ENCODE measurements at regions not wholly inside any gene's neighbourhood (a gene's known extent, or its start where the extent isn't known, plus 50 kb on each side); places are given as distances from the start of the nearest gene placed in this dataset.

GRCh38 chr13:79908381-79908780, 427.4 kb downstream of the NDFIP2 start:
- no peaks in the 10 kb centered on the region for H3F3A ChIP-seq (ENCODE audit: insufficient read depth)
- H3K27me3 ChIP-seq (ENCODE audit: low read length) = no peaks in the 10 kb centered on the region
- no peak overlapping the region for H3K4me3 ChIP-seq (ENCODE audit: insufficient read depth, low read length, poor library complexity, severe bottlenecking)
- H3K4me2 ChIP-seq (ENCODE audit: low read depth, low read length, poor library complexity, severe bottlenecking) = no peak overlapping the region
- H3K79me2 ChIP-seq (ENCODE audit: insufficient read depth, low read length) = no peaks in the 10 kb centered on the region
- H3K27ac ChIP-seq (ENCODE audit: low read depth, low read length) = no peak overlapping the region
- no peaks in the 10 kb centered on the region for H3K9me3 ChIP-seq (ENCODE audit: insufficient read depth, low read length)
- H2AFZ ChIP-seq (ENCODE audit: low read depth, low read length, severe bottlenecking) = no peak overlapping the region
- no peaks in the 10 kb centered on the region for H3K9me2 ChIP-seq (replicated peaks; ENCODE audit: insufficient read depth, low read length)
- H3K36me3 ChIP-seq (ENCODE audit: low read length) = no peaks in the 10 kb centered on the region
- no peak overlapping the region for H3K9ac ChIP-seq (ENCODE audit: low read length)
- TF ChIP-seq EZH2phosphoT487 (conservative IDR thresholded peaks at IDR 0.05; ENCODE audit: low read length) = no peak
- no peak for TF ChIP-seq CTCF (IDR thresholded peaks at IDR 0.05; ENCODE audit: insufficient read depth, low read length, poor library complexity, severe bottlenecking)
- no peaks in the 10 kb centered on the region for H4K20me1 ChIP-seq (ENCODE audit: low read depth, low read length)

- Histone ChIP-seq H2AFZ (ENCODE audit: low read depth, low read length, severe bottlenecking) (no peak overlapping the region), H3K4me2 (ENCODE audit: low read depth, low read length, poor library complexity, severe bottlenecking) (no peak overlapping the region), H3K9me3 (ENCODE audit: insufficient read depth, low read length) (no peaks in the 10 kb centered on the region)
Observed at GRCh38 chr13:79907527-79907926, 426.6 kb downstream of the NDFIP2 start.

GRCh38 chr13:79906345-79906744, 425.4 kb downstream of the NDFIP2 start:
- Histone ChIP-seq H3K4me2 (ENCODE audit: low read depth, low read length, poor library complexity, severe bottlenecking) (no peak overlapping the region), H3K27me3 (ENCODE audit: low read length) (no peaks in the 10 kb centered on the region), H4K20me1 (ENCODE audit: low read depth, low read length) (no peaks in the 10 kb centered on the region), H2AFZ (ENCODE audit: low read depth, low read length, severe bottlenecking) (no peak overlapping the region), H3K36me3 (ENCODE audit: low read length) (no peaks in the 10 kb centered on the region), H3K4me3 (ENCODE audit: insufficient read depth, low read length, poor library complexity, severe bottlenecking) (no peak overlapping the region), H3K79me2 (ENCODE audit: insufficient read depth, low read length) (no peaks in the 10 kb centered on the region), H3K9me3 (ENCODE audit: insufficient read depth, low read length) (no peaks in the 10 kb centered on the region), H3K9ac (ENCODE audit: low read length) (no peak overlapping the region), H3K9me2 (replicated peaks; ENCODE audit: insufficient read depth, low read length) (no peaks in the 10 kb centered on the region), H3F3A (ENCODE audit: insufficient read depth) (no peaks in the 10 kb centered on the region), H3K27ac (ENCODE audit: low read depth, low read length) (no peak overlapping the region)
- TF ChIP-seq EZH2phosphoT487 (conservative IDR thresholded peaks at IDR 0.05; ENCODE audit: low read length) (no peak), CTCF (IDR thresholded peaks at IDR 0.05; ENCODE audit: insufficient read depth, low read length, poor library complexity, severe bottlenecking) (no peak)

More at GRCh38 chr13:79907527-79907926, 426.6 kb downstream of the NDFIP2 start:
- Histone ChIP-seq H3K4me3 (ENCODE audit: insufficient read depth, low read length, poor library complexity, severe bottlenecking) (no peak overlapping the region), H3K27me3 (ENCODE audit: low read length) (no peaks in the 10 kb centered on the region), H3K79me2 (ENCODE audit: insufficient read depth, low read length) (no peaks in the 10 kb centered on the region), H3K9ac (ENCODE audit: low read length) (no peak overlapping the region), H3K36me3 (ENCODE audit: low read length) (no peaks in the 10 kb centered on the region), H3K27ac (ENCODE audit: low read depth, low read length) (no peak overlapping the region), H3K9me2 (replicated peaks; ENCODE audit: insufficient read depth, low read length) (no peaks in the 10 kb centered on the region), H4K20me1 (ENCODE audit: low read depth, low read length) (no peaks in the 10 kb centered on the region), H3F3A (ENCODE audit: insufficient read depth) (no peaks in the 10 kb centered on the region)
- TF ChIP-seq EZH2phosphoT487 (conservative IDR thresholded peaks at IDR 0.05; ENCODE audit: low read length) = no peak
- no peak for TF ChIP-seq CTCF (IDR thresholded peaks at IDR 0.05; ENCODE audit: insufficient read depth, low read length, poor library complexity, severe bottlenecking)

All from SU-DHL-6 (cell line).